ENCODE measurements at regions not wholly inside any gene's neighbourhood (a gene's known extent, or its start where the extent isn't known, plus 50 kb on each side); places are given as distances from the start of the nearest gene placed in this dataset.

- Histone ChIP-seq H3K4me2 (ENCODE audit: low read depth, low read length) (no peak overlapping the region), H3K27ac (ENCODE audit: insufficient read depth, low read length) (no peak overlapping the region), H3K27me3 (ENCODE audit: control insufficient read depth, insufficient read depth, low read length) (no peaks in the 10 kb centered on the region), H2BK120ac (ENCODE audit: low read depth, low read length) (no peak overlapping the region), H3K23ac (ENCODE audit: low read depth, low read length) (no peak overlapping the region), H2BK5ac (ENCODE audit: low read depth, low read length, poor library complexity, severe bottlenecking) (no peak overlapping the region), H2AK5ac (ENCODE audit: low read depth, low read length) (no peak overlapping the region), H3K36me3 (ENCODE audit: control insufficient read depth, insufficient read depth, low read length) (no peaks in the 10 kb centered on the region), H4K91ac (ENCODE audit: insufficient read depth, low read depth, low read length) (no peak overlapping the region), H3K9me1 (ENCODE audit: insufficient read depth, low read length) (no peaks in the 10 kb centered on the region), H3K14ac (replicated peaks; ENCODE audit: low read depth, low read length) (no peak overlapping the region), H2AFZ (replicated peaks; ENCODE audit: low read length, poor library complexity) (no peak overlapping the region), H3K4ac (ENCODE audit: low read depth, low read length) (no peak overlapping the region), H3K56ac (ENCODE audit: extremely low read depth, insufficient read depth, low read length) (no peak overlapping the region), H2BK15ac (ENCODE audit: low read depth, low read length) (no peak overlapping the region), H3K79me1 (ENCODE audit: low read depth in 1 of 2, low read length in 2 of 2) (no peaks in the 10 kb centered on the region), H3K4me3 (ENCODE audit: insufficient read depth, low read depth, low read length) (no peak overlapping the region), H3K4me1 (ENCODE audit: control insufficient read depth, insufficient read depth, low read length) (no peaks in the 10 kb centered on the region), H4K20me1 (ENCODE audit: insufficient read depth, low read length) (no peaks in the 10 kb centered on the region), H2BK20ac (ENCODE audit: low read depth, low read length) (no peak overlapping the region), H3K9me3 (ENCODE audit: control insufficient read depth, insufficient read depth, low read length) (no peaks in the 10 kb centered on the region), H3K18ac (ENCODE audit: low read depth, low read length) (no peak overlapping the region), H2AK9ac (replicated peaks; ENCODE audit: low read depth, low read length, poor library complexity) (no peak overlapping the region), H4K8ac (ENCODE audit: low read depth in 2 of 2, low read length in 2 of 2) (no peak overlapping the region), H4K5ac (ENCODE audit: low read depth, low read length) (no peak overlapping the region), H3K9ac (ENCODE audit: low read depth, low read length) (no peak overlapping the region)
- POLR2A ChIA-PET (ENCODE audit: unreplicated experiment): no interaction called here
- WGBS, 2 experiments (ENCODE audit: extremely low coverage in 2 of 2, insufficient read length in 1 of 2): 79% methylated on average over 3 of the region's 3 CpGs; no CpG with 5 or more reads in 1 of the 2 experiments
- BruUV-seq (replicated peaks): no TSS peak
- in situ Hi-C loops (cut with MboI; ENCODE audit: low sequenced_read_pairs) (no loop called here), intact Hi-C loops (cut with micrococcal nuclease) (no loop called here), dilution Hi-C loops (cut with HindIII; ENCODE audit: low sequenced_read_pairs, unreplicated experiment) (no loop called here)
- CTCF ChIA-PET: no interaction called here
- no peak for TF ChIP-seq ELK1 (IDR thresholded peaks at IDR 0.05; ENCODE audit: borderline replicate concordance, low read depth, low read length)
- no peak for TF ChIP-seq RCOR1 (IDR thresholded peaks at IDR 0.05; ENCODE audit: insufficient replicate concordance, low read length)
- no peak for TF ChIP-seq USF2 (IDR thresholded peaks at IDR 0.05; ENCODE audit: low read depth, low read length)
- no peak for TF ChIP-seq NFE2L2 (IDR thresholded peaks at IDR 0.05; ENCODE audit: low read depth, low read length)
- no peak for TF ChIP-seq CHD1 (IDR thresholded peaks at IDR 0.05; ENCODE audit: low read depth, low read length)
- no peak for TF ChIP-seq MAZ (IDR thresholded peaks at IDR 0.05; ENCODE audit: borderline replicate concordance, low read depth, low read length)
- TF ChIP-seq RFX5 (IDR thresholded peaks at IDR 0.05; ENCODE audit: low read depth, low read length): no peak
- no peak for TF ChIP-seq BHLHE40 (IDR thresholded peaks at IDR 0.05; ENCODE audit: low read depth, low read length)
- no peak for TF ChIP-seq FOS (IDR thresholded peaks at IDR 0.05; ENCODE audit: low read depth, low read length)
- TF ChIP-seq MAFK (IDR thresholded peaks at IDR 0.05; ENCODE audit: low read depth, low read length): no peak
- no peak for TF ChIP-seq CTCF (conservative IDR thresholded peaks at IDR 0.05; ENCODE audit: low read depth, low read length)
- no peak for TF ChIP-seq POLR2A (IDR thresholded peaks at IDR 0.05; ENCODE audit: low read depth, low read length)
- TF ChIP-seq CEBPB (IDR thresholded peaks at IDR 0.05; ENCODE audit: low read depth, low read length): no peak
- TF ChIP-seq MXI1 (IDR thresholded peaks at IDR 0.05; ENCODE audit: borderline replicate concordance, low read depth, low read length): no peak
- no peak for TF ChIP-seq RAD21 (IDR thresholded peaks at IDR 0.05; ENCODE audit: low read length)
- no peak for TF ChIP-seq SMC3 (IDR thresholded peaks at IDR 0.05; ENCODE audit: low read depth, low read length)
- DNase-seq: no peak
- no peak for ATAC-seq (ENCODE audit: low read depth)
Observed at GRCh38 chr3:160088492-160089137, 100.0 kb downstream of the IL12A start.

Data from IMR-90 (cell line).